HG03095 (cell line): ENCODE measurements at regions not wholly inside any gene's neighbourhood (a gene's known extent, or its start where the extent isn't known, plus 50 kb on each side); places are given as distances from the start of the nearest gene placed in this dataset.
"Not testable (repeated sequence)": the region's sequence is repeated elsewhere in the genome, so short reads cannot be mapped to it uniquely, and the experiment has no call there.

Experiments
- ATAC-seq: cut with Tn5 transposase; IDR thresholded peaks from one replicate; pipeline ENCODE4 v1.9.1; 2021; ENCODE audit warnings: moderate library complexity; ENCODE audit not compliant: unreplicated experiment

- no peak for ATAC-seq
These were observed 82.5 kb upstream of the CPEB2 start for GRCh38 chr4:14919785-14920184.

- no peak for ATAC-seq
These were observed 82.0 kb upstream of the CPEB2 start for GRCh38 chr4:14920237-14920636.

GRCh38 chr4:14920759-14921320 lies 81.4 kb upstream of the CPEB2 start:
- ATAC-seq: no peak

GRCh38 chr4:14921781-14922180 lies 80.5 kb upstream of the CPEB2 start:
- not testable (repeated sequence) for ATAC-seq

- no peak for ATAC-seq
These were observed 78.0 kb upstream of the CPEB2 start for GRCh38 chr4:14924076-14924811.

GRCh38 chr4:14924812-14925344 lies 77.4 kb upstream of the CPEB2 start:
- no peak for ATAC-seq

GRCh38 chr4:14925471-14925870 lies 76.8 kb upstream of the CPEB2 start:
- no peak for ATAC-seq

- ATAC-seq: no peak
These were observed 75.9 kb upstream of the CPEB2 start for GRCh38 chr4:14926368-14926767.

GRCh38 chr4:14928035-14928434 lies 74.2 kb upstream of the CPEB2 start:
- ATAC-seq: no peak

- ATAC-seq: no peak
These were observed 72.6 kb upstream of the CPEB2 start for GRCh38 chr4:14929669-14930068.

- ATAC-seq: no peak
These were observed 67.4 kb upstream of the CPEB2 start for GRCh38 chr4:14934704-14935390.

- no peak for ATAC-seq
These were observed 58.5 kb upstream of the CPEB2 start for GRCh38 chr4:14943749-14944148.

- no peak for ATAC-seq
These were observed 49.9 kb upstream of the CPEB2 start for GRCh38 chr4:14952352-14952751.
